Common myeloid progenitor, CD34-positive (primary cell): ENCODE measurements at regions not wholly inside any gene's neighbourhood (a gene's known extent, or its start where the extent isn't known, plus 50 kb on each side); places are given as distances from the start of the nearest gene placed in this dataset.

Experiments
- CTCF ChIA-PET: fragments of 350-600 bp; sonication (Branson Sonifier 250); formaldehyde crosslinking; loops from one replicate; lab custom pipeline; 2021; ENCODE audit warnings: antibody characterized with exemption; lab: Charles Lee
- POLR2A ChIA-PET: fragments of 350-600 bp; sonication (Branson Sonifier 250); formaldehyde crosslinking; loops from one replicate; lab custom pipeline; 2021; ENCODE audit warnings: antibody characterized with exemption; lab: Charles Lee
- DNase-seq, 3 donors: peaks; one replicate each; pipeline versions ENCODE4 v3.0.0 to v3.0.0-alpha.2; 2013
- H3K27ac ChIP-seq, 2 experiments: 1 replicate in 1 of 2; 2 replicates in 1 of 2; pipeline ENCODE4 v1.7.0; 2013; ENCODE audit warnings: inconsistent platforms in 2 of 2, low read length in 2 of 2, mild to moderate bottlenecking in 2 of 2, low read depth in 1 of 2, moderate library complexity in 1 of 2; ENCODE audit not compliant: severe bottlenecking in 2 of 2, insufficient read depth in 1 of 2, poor library complexity in 1 of 2
- H3K27me3 ChIP-seq, 5 experiments: replicated peaks in 2 of 5; 1 replicate in 3 of 5; 2 replicates in 2 of 5; pipeline versions ENCODE4 v1.6.1 to v1.7.0; 2013; ENCODE audit warnings: low read length in 4 of 5, mild to moderate bottlenecking in 2 of 5, moderate library complexity in 2 of 5, inconsistent platforms in 1 of 5; ENCODE audit not compliant: insufficient read depth in 5 of 5, control insufficient read depth in 4 of 5
- H3K36me3 ChIP-seq, 4 experiments: 1 replicate in 2 of 4; 2 replicates in 2 of 4; pipeline versions ENCODE4 v1.6.1 to v1.7.0; 2013; ENCODE audit warnings: low read length in 3 of 4, control low read depth in 1 of 4, mild to moderate bottlenecking in 1 of 4; ENCODE audit not compliant: control insufficient read depth in 4 of 4, insufficient read depth in 4 of 4
- H3K4me1 ChIP-seq, 4 experiments: 1 replicate in 3 of 4; 2 replicates in 1 of 4; pipeline versions ENCODE4 v1.6.1 to v1.7.1; 2013; ENCODE audit warnings: low read length in 3 of 4, mild to moderate bottlenecking in 3 of 4, control low read depth in 1 of 4, inconsistent platforms in 1 of 4, moderate library complexity in 1 of 4; ENCODE audit not compliant: control insufficient read depth in 4 of 4, insufficient read depth in 4 of 4; ENCODE audit errors: control extremely low read depth in 1 of 4
- H3K4me3 ChIP-seq, 7 experiments: 1 replicate in 4 of 7; 2 replicates in 3 of 7; pipeline versions ENCODE4 v1.5.1 to v1.7.0; 2013; ENCODE audit warnings: mild to moderate bottlenecking in 7 of 7, low read length in 6 of 7, moderate library complexity in 6 of 7, inconsistent platforms in 2 of 7, low read depth in 2 of 7, control low read depth in 1 of 7; ENCODE audit not compliant: insufficient read depth in 4 of 7, control insufficient read depth in 1 of 7; ENCODE audit errors: extremely low read depth in 1 of 7
- H3K9me3 ChIP-seq, 5 experiments: 1 replicate in 4 of 5; 2 replicates in 1 of 5; pipeline versions ENCODE4 v1.6.1 to v1.7.1; 2013; ENCODE audit warnings: low read length in 4 of 5, mild to moderate bottlenecking in 2 of 5, inconsistent platforms in 1 of 5, low read depth in 1 of 5, moderate library complexity in 1 of 5; ENCODE audit not compliant: control insufficient read depth in 4 of 5, insufficient read depth in 2 of 5; ENCODE audit errors: control extremely low read depth in 1 of 5
- WGBS: methylation state at CpG from one replicate; pipeline ENCODE4 v1.1.5; 2013; ENCODE audit not compliant: insufficient coverage; 5-methylcytosine and 5-hydroxymethylcytosine counted together

DNA sequence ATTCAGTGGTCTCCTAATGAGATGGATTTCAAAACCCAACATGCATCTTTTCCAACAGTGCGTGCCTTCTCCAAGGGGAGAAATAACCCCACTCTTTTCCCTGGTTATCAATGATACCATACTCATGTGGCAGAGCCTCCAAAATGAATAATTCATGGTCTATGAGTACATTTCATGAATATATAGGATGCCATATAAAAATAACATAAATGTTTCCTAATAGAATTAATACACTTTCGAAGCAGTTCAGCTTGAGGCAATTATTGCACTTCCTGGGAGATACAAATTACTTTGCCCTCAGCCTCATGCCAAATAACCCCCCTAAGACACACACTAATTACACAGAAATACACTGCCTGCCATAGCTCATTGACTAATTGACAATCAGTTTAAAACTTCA lies 318.6 kb downstream of the ZSWIM6 start:
- no peaks in the 10 kb centered on the region for H3K27me3 ChIP-seq
- ChIA-PET POLR2A (no interaction called here), CTCF (interaction anchor here (1.0 kb wide), 1 partner anchor 32 kb away, joined by 3 read pairs; no protein-coding TSS in a partner anchor)
- no peak overlapping the region for H3K4me3 ChIP-seq
- H3K36me3 ChIP-seq: no peaks in the 10 kb centered on the region
- H3K27ac ChIP-seq: no peak overlapping the region
- no peaks in the 10 kb centered on the region for H3K4me1 ChIP-seq
- WGBS: 100% methylated on average over 1 of the region's 2 CpGs
- no peaks in the 10 kb centered on the region for H3K9me3 ChIP-seq
- no peak for DNase-seq

DNA sequence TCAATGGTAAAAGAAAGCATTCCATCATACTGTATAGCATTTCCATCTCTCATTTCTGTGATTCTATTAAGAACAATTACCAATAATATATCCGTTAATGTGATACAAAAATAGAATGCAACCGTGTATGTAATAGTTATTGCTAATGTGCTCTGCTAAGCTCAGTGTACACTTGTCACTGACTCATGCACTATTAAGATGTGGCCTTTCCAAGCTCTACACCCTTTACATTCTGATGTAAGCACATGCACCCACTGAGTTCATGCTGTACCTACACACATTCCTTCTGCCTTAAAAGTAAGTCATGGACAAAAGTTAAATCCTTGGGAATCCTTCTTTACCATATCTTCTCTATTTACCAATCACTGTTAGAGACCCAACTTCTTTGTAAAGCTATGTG lies 319.1 kb downstream of the ZSWIM6 start:
- no peak overlapping the region for H3K27ac ChIP-seq
- H3K9me3 ChIP-seq: no peaks in the 10 kb centered on the region
- ChIA-PET POLR2A (no interaction called here), CTCF (no interaction called here)
- H3K4me1 ChIP-seq: no peaks in the 10 kb centered on the region
- no peaks in the 10 kb centered on the region for H3K27me3 ChIP-seq
- H3K36me3 ChIP-seq: no peaks in the 10 kb centered on the region
- DNase-seq: no peak
- H3K4me3 ChIP-seq: no peak overlapping the region
- WGBS: no CpG with 5 or more reads among the region's 2 CpGs

DNA sequence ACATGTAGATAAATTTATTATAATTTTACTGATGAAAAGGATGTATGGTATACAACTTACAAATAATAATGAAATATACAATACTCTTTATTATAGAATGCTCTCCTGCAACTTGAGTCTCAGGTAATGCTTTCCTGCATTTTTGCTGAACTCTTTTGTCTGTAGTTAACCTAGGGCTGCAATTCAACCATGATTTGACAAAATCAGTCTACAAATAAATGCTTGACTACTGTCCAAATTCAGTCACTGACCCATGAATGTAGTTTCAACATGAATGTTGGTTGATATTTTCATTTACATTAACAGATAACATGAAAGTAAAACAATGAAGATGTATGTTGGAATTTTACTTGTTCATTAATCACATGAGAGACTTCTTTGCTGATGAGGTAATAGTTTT lies 320.9 kb downstream of the ZSWIM6 start:
- Histone ChIP-seq H3K4me3 (no peak overlapping the region), H3K9me3 (no peaks in the 10 kb centered on the region), H3K4me1 (no peaks in the 10 kb centered on the region), H3K27me3 (no peaks in the 10 kb centered on the region), H3K27ac (no peak overlapping the region), H3K36me3 (no peaks in the 10 kb centered on the region)
- ChIA-PET CTCF (no interaction called here), POLR2A (no interaction called here)
- DNase-seq: no peak

DNA sequence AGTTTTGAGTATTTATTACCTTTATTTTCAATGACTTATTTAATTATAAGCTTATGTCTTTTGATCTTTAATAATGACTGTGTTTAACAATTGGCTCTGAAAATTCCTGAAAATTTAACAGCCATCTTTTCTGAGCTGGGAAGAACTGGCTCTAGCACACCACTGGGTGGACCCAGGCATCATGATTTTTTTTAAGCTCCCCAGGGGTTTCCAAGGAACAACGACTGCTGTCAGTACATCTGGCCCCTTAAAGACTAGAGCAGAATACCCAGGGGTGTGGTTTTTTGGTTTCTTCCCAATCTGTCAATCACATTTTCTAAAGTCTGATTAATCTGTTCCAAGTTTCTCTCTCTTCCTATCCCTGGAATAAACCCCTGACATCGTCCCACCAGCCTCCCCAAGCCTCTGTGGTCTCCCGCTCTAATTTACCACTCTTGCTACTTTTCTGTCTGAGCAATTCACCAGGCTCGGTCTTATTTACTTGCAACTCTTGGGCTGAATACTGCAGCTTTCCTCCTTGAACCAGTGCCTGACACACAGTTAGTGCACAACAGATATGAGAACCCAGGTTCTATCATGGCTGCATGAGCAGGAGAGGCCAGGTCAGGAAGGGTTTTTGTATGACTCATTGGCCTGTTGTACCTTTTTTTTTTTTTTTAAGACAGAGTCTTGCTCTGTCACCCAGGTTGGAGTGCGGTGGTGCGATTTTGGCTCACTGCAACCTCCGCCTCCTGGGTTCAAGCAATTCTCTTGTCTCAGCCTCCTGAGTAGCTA lies 321.9 kb downstream of the ZSWIM6 start:
- Histone ChIP-seq H3K27ac (no peak overlapping the region), H3K9me3 (no peaks in the 10 kb centered on the region), H3K4me3 (no peak overlapping the region), H3K36me3 (no peaks in the 10 kb centered on the region), H3K27me3 (no peaks in the 10 kb centered on the region), H3K4me1 (no peaks in the 10 kb centered on the region)
- over 99% methylated on average over 7 of the region's 7 CpGs for WGBS
- POLR2A ChIA-PET: no interaction called here
- peak in 1 of 3 donors; percentile 12 for DNase-seq
- CTCF ChIA-PET: interaction anchor here (0.6 to 1.1 kb wide), 3 partner anchors 9 to 13 kb away, joined by 3 to 4 read pairs (median 3); no protein-coding TSS in a partner anchor

DNA sequence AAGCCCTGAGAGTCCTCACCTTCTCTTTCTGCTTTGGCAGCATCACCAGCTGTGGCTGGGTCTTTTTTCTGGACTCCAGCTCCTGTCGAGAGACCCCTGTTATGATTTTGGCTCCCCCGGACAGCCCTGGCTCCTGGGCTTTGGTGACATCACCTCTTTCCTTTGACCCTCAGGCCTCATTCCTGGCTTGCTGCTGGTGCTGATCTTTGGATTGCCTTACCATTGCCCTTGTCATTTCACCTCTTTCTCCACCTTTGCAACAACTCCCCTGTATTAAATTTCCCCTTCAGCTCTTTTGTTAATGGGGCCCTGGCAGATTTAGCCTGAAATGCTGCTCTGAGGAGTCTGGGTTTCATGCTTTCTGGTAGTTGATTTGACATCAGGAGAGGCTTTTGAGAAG lies 322.8 kb downstream of the ZSWIM6 start:
- ChIA-PET POLR2A (no interaction called here), CTCF (interaction anchor here (1.1 kb wide), 2 partner anchors 12 to 14 kb away, joined by 3 to 4 read pairs; no protein-coding TSS in a partner anchor)
- 96% methylated on average over 2 of the region's 2 CpGs for WGBS
- Histone ChIP-seq H3K36me3 (no peaks in the 10 kb centered on the region), H3K27me3 (no peaks in the 10 kb centered on the region), H3K4me1 (no peaks in the 10 kb centered on the region), H3K9me3 (no peaks in the 10 kb centered on the region), H3K4me3 (no peak overlapping the region), H3K27ac (no peak overlapping the region)
- no peak for DNase-seq

DNA sequence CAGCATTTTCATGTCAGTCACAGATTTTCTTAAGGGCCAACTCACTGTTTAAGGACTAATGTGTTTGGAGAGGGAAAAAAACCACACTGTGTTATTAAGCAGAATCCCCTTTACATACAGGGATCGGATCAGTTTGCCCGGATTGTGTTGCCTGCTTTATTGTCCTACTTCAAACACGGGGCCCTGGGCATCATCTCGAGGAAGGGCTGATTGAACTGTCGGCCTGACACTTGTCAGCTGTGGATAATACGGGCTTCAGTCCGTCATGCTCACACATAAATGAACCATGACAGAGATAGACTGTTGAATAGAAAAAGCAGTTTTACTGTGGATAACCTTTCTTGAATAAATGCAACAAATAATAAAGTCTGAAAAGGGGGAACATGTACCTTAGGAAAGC lies 325.0 kb downstream of the ZSWIM6 start:
- no peaks in the 10 kb centered on the region for H3K36me3 ChIP-seq
- no peak overlapping the region for H3K4me3 ChIP-seq
- 100% methylated on average over 4 of the region's 7 CpGs for WGBS
- no peaks in the 10 kb centered on the region for H3K9me3 ChIP-seq
- CTCF ChIA-PET: interaction anchor here (0.6 to 3.3 kb wide), 12 partner anchors 12 to 698 kb away, joined by 3 to 27 read pairs (median 5); no protein-coding TSS in a partner anchor
- DNase-seq: no peak
- no peak overlapping the region for H3K27ac ChIP-seq
- POLR2A ChIA-PET: no interaction called here
- H3K27me3 ChIP-seq: no peaks in the 10 kb centered on the region
- no peaks in the 10 kb centered on the region for H3K4me1 ChIP-seq

DNA sequence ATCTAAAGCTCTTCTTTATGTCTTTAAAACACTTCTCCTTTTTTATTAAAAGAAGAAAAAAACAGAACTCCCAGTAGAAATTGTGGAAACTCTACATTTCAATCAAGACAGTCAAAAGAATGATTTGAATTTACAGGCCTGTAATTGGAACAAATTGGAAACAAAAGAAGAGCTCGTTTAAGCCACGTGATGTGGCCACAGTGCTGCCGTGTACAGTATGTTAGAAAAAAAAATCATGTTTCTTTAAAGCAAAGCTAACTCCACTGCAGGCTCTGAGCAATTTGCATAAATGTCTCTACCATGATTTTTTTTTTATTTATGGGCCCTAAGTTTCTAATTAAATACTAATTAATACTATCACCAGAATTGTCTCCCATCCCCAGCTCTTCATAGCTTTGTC lies 325.6 kb downstream of the ZSWIM6 start:
- no peaks in the 10 kb centered on the region for H3K27me3 ChIP-seq
- H3K27ac ChIP-seq: no peak overlapping the region
- no peak overlapping the region for H3K4me3 ChIP-seq
- 87% methylated on average over 3 of the region's 3 CpGs for WGBS
- CTCF ChIA-PET: interaction anchor here (0.6 to 3.3 kb wide), 25 partner anchors 9 to 699 kb away, joined by 3 to 27 read pairs (median 4); no protein-coding TSS in a partner anchor
- H3K4me1 ChIP-seq: no peaks in the 10 kb centered on the region
- no peaks in the 10 kb centered on the region for H3K36me3 ChIP-seq
- POLR2A ChIA-PET: no interaction called here
- DNase-seq: no peak
- H3K9me3 ChIP-seq: no peaks in the 10 kb centered on the region
